GM21390 (cell line): ENCODE measurements at regions not wholly inside any gene's neighbourhood (a gene's known extent, or its start where the extent isn't known, plus 50 kb on each side); places are given as distances from the start of the nearest gene placed in this dataset.

Experiments used
- ATAC-seq: cut with Tn5 transposase; IDR thresholded peaks from one replicate; pipeline ENCODE4 v1.9.1; 2021; ENCODE audit not compliant: unreplicated experiment

GRCh38 chr4:96652821-96653220 lies 812.9 kb downstream of the PDHA2 start:
- no peak for ATAC-seq

- no peak for ATAC-seq
These were observed 814.2 kb downstream of the PDHA2 start for GRCh38 chr4:96654045-96654444.

GRCh38 chr4:96670381-96670780 lies 830.5 kb downstream of the PDHA2 start:
- ATAC-seq = no peak

- no peak for ATAC-seq
These were observed 835.5 kb downstream of the PDHA2 start for GRCh38 chr4:96675416-96675815.

- ATAC-seq = no peak
These were observed 836.0 kb downstream of the PDHA2 start for GRCh38 chr4:96675896-96676295.

- ATAC-seq = no peak
These were observed 837.0 kb downstream of the PDHA2 start for GRCh38 chr4:96676754-96677435.

- no peak for ATAC-seq
These were observed 837.6 kb downstream of the PDHA2 start for GRCh38 chr4:96677499-96677898.

- no peak for ATAC-seq
These were observed 841.3 kb downstream of the PDHA2 start for GRCh38 chr4:96681218-96681617.

- ATAC-seq = no peak
These were observed 845.8 kb downstream of the PDHA2 start for GRCh38 chr4:96685691-96686090.

- ATAC-seq = no peak
These were observed 851.6 kb downstream of the PDHA2 start for GRCh38 chr4:96691521-96691920.

- no peak for ATAC-seq
These were observed 858.9 kb downstream of the PDHA2 start for GRCh38 chr4:96698831-96699230.

- no peak for ATAC-seq
These were observed 863.4 kb downstream of the PDHA2 start for GRCh38 chr4:96703265-96703664.

GRCh38 chr4:96708766-96709165 lies 868.9 kb downstream of the PDHA2 start:
- ATAC-seq = no peak

GRCh38 chr4:96713271-96713850 lies 873.5 kb downstream of the PDHA2 start:
- ATAC-seq = no peak

- no peak for ATAC-seq
These were observed 889.7 kb downstream of the PDHA2 start for GRCh38 chr4:96729641-96730040.

- ATAC-seq = no peak
These were observed 890.5 kb downstream of the PDHA2 start for GRCh38 chr4:96730432-96730831.

GRCh38 chr4:96736352-96736889 lies 896.5 kb downstream of the PDHA2 start:
- ATAC-seq = no peak

- ATAC-seq = no peak
These were observed 899.2 kb downstream of the PDHA2 start for GRCh38 chr4:96739101-96739500.

- ATAC-seq = no peak
These were observed 902.6 kb downstream of the PDHA2 start for GRCh38 chr4:96742332-96743014.

GRCh38 chr4:96744676-96745075 lies 904.8 kb downstream of the PDHA2 start:
- ATAC-seq = no peak

GRCh38 chr4:96753216-96753615 lies 913.3 kb downstream of the PDHA2 start:
- no peak for ATAC-seq
